IPS DF 4.7 (cell line): ENCODE measurements at regions not wholly inside any gene's neighbourhood (a gene's known extent, or its start where the extent isn't known, plus 50 kb on each side); places are given as distances from the start of the nearest gene placed in this dataset.

Source experiments
- DNase-seq: peaks from one replicate; pipeline ENCODE4 v3.0.0-alpha.2; 2013; ENCODE audit warnings: low spot score; ENCODE audit errors: extremely low read depth

- no peak for DNase-seq
These were observed 81.0 kb upstream of the LRRC55 start for GRCh38 chr11:57100638-57101331.

DNA sequence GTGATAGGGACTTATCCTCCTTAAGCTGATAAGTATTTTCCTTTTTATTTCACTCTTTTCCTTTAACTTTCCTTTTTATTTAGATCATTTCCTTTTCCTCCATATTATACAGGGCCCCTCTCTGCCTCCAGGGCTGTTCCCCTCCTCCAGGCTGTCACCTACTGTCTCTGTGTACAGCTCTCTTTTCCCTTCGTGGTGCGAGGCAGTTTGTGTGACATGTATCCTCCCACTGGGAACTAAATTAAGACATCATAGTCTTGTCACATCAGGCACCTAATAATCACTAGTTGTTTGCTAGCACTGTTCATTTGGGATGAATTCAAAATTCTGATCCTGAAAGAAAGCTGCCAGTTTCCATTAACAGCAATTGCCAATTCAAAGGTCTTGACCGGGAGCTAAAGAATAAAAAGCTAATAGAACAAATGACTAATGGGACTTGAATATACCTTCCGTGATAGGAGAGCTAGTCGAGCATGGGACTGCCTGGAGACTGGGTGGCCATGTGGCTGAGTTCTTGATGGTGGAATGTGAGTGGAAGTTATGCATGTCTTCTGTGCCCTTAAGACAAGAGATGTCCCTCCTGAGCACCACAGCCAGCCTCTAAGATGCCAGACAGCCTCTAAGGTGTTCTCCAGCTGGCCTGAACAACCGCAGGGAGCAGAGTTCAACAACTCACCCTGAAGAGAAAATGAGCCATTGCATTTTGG, 77.7 kb upstream of the LRRC55 start:
- no peak for DNase-seq

GRCh38 chr11:57109331-57109730, 72.4 kb upstream of the LRRC55 start:
- DNase-seq: no peak

DNA sequence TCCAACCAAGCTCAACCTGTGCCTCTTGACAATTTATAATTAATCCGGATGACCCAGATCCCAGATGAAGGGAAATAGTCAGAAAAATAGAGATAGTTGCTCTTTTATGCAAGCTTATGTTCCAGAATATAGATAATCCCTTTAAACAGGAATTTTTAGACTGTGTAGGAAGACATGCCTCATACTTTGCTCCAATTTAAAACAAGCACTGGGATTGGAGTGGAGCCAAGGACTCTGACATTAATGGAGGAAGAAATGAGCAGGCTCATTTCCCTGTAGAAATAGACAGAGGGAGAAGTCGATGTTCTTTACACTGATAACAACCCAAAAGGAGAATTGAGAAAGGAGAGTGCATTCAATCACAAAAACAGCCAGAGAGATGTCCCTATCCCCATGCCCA, 70.1 kb upstream of the LRRC55 start:
- no peak for DNase-seq

GRCh38 chr11:57116654-57117053, 65.1 kb upstream of the LRRC55 start:
- peak; percentile 5 for DNase-seq

GRCh38 chr11:57120192-57120965, 61.4 kb upstream of the LRRC55 start:
- no peak for DNase-seq

GRCh38 chr11:57121996-57122395, 59.8 kb upstream of the LRRC55 start:
- no peak for DNase-seq

GRCh38 chr11:57123590-57123989, 58.2 kb upstream of the LRRC55 start:
- DNase-seq: no peak

- no peak for DNase-seq
These were observed 57.2 kb upstream of the LRRC55 start for GRCh38 chr11:57124505-57124904.

DNA sequence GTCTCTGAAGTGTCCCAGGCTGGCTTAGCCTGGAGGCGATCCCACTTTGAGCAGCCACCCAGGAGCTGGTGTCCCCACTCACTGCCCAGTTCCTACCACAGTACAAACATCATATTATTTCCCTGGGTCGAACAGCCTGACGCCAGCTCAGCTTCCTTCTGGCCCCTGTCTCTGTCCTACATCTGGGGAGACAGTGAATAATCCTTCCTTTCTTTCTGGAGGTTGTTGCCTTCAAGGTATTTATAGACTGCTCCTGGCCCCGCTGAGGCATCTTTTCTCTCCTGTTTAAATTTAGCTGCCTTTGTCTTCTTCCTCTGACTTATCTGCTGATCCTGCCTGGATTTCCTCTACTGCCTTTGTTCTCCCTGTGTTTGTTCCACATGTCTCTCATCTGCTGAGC, 56.8 kb upstream of the LRRC55 start:
- no peak for DNase-seq

GRCh38 chr11:57126766-57127400, 54.9 kb upstream of the LRRC55 start:
- DNase-seq: no peak

GRCh38 chr11:57131080-57131790, 50.5 kb upstream of the LRRC55 start:
- DNase-seq: peak; percentile 51
